Activated T-helper 1 cell treated with anti-CD3 and anti-CD28 coated beads, Interleukin-12 subunit alpha, Interleukin-12 subunit beta, Interleukin-2, Interleukin-4 antibody, amounts not matched to agents 30 ng/mL and 10 ng/mL and 1 ng/mL, durations not matched to agents 14 hours and 24 hours and 36 hours (primary cell): ENCODE measurements at regions not wholly inside any gene's neighbourhood (a gene's known extent, or its start where the extent isn't known, plus 50 kb on each side); places are given as distances from the start of the nearest gene placed in this dataset.

ENCODE experiments used
- DNase-seq: peaks from one replicate; pipeline ENCODE4 v3.0.0; 2021; ENCODE audit warnings: low spot score
- H3K27ac Mint-ChIP-seq: one replicate; pipeline ENCODE4 v1.8.0; 2021; ENCODE audit warnings: mild to moderate bottlenecking, mixed read lengths
- H3K27me3 Mint-ChIP-seq: one replicate; pipeline ENCODE4 v1.8.0; 2022; ENCODE audit warnings: mild to moderate bottlenecking, moderate library complexity, mixed read lengths; ENCODE audit not compliant: insufficient read depth
- H3K36me3 Mint-ChIP-seq: one replicate; pipeline ENCODE4 v1.8.0; 2021; ENCODE audit warnings: low read depth, mixed read lengths
- H3K4me1 Mint-ChIP-seq: one replicate; pipeline ENCODE4 v1.8.0; 2021; ENCODE audit warnings: low read depth, mixed read lengths
- H3K4me3 Mint-ChIP-seq: one replicate; pipeline ENCODE4 v1.8.0; 2021; ENCODE audit warnings: mild to moderate bottlenecking, moderate library complexity, mixed read lengths
- H3K9me3 Mint-ChIP-seq: one replicate; pipeline ENCODE4 v1.8.0; 2021; ENCODE audit warnings: mixed read lengths
- intact Hi-C: fragments of 100-400 bp; cut with micrococcal nuclease; formaldehyde crosslinking; loops from one replicate; pipeline ENCODE4 v1.15.1; 2024

DNA sequence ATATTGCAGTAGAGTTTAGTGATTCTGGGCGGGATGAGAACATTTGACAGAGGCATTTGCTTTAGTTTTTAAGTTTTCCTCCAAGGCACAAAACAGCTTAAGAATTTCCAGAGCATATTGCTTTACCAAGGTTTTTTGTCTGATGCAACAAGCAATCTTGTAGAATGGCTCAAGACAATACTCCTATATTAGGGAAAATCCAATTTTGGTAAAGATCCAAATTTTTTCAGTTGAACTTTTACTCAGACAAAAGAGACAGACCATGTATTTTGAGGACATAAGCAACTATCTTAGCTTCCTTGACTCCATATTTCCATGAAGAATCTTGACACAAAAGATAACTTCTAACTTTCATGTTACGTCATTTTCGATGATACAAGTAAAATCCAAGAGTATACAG is 92.3 kb upstream of the NANOS1 start:
- Mint-ChIP-seq H3K4me1 (peaks cover 4% of the 10 kb centered on the region), H3K4me3 (no peak overlapping the region), H3K36me3 (peaks cover 3% of the 10 kb centered on the region), H3K27me3 (peaks cover 40% of the 10 kb centered on the region), H3K9me3 (peaks cover 10% of the 10 kb centered on the region), H3K27ac (no peak overlapping the region)
- no peak for DNase-seq
- intact Hi-C loops, result no loop called here

DNA sequence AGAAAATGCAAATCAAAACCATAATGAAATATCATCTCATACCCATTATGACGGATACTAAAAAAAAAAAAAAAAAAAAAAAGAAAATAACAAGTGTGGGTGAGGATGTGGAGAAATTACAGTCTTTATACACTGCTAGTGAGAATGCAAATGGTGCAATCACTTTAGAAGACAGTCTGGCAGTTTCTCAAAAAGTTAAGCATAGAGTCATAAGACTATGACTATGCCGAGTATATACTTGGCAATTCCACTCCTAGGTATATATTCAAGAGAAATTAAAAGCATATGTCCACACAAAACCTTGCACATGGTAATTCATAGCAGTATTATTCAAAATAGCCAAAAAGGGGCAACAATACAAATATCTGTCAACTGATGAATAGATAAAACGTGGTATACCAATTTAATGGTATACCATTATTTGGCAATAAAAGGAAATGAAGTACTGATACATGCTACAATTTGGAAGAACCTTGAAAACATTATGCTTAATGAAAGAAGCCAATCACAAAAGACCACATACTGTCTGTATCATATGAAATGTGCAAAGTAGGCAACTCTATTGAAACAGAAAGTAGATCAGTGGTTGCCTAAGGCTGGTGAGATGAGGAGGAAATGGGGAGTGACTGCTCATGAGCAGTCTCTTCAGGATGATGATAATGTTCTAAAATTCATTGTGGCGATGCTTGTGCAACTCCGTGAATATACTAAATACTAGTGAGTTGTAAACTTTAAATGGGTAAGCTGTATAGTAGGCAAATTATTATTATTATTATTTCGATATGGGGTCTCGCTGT is 90.1 kb upstream of the NANOS1 start:
- Mint-ChIP-seq H3K9me3 (no peaks in the 10 kb centered on the region), H3K27ac (no peak overlapping the region)

DNA sequence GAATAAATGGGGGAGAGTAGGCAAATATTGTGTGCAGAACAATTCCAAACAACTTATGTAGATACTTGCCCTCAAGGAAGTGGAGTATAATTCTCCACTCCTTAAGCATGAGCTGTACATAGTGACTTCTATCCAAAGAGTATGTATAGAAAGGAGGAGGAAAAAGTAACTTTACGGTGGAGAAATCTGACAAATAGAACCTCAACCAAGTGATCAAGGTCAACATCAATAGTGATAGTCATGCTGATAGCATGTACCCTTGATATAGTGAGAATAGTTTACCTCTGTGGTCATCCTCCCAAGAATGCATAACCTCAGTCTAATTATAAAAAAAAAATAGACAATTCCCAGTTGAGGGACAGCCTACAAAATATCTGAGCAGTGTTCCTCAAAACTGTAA is 89.1 kb upstream of the NANOS1 start:
- Mint-ChIP-seq H3K4me1 (peaks cover 4% of the 10 kb centered on the region), H3K36me3 (no peaks in the 10 kb centered on the region), H3K27me3 (peaks cover 23% of the 10 kb centered on the region), H3K4me3 (no peak overlapping the region), H3K9me3 (no peaks in the 10 kb centered on the region), H3K27ac (no peak overlapping the region)
- DNase-seq, result no peak
- intact Hi-C loops, result no loop called here

More for the DNA sequence above, 90.1 kb upstream of the NANOS1 start:
- intact Hi-C loops, result no loop called here
- no peak for DNase-seq
- H3K4me3 Mint-ChIP-seq, result no peak overlapping the region
- peaks cover 4% of the 10 kb centered on the region for H3K4me1 Mint-ChIP-seq
- no peaks in the 10 kb centered on the region for H3K36me3 Mint-ChIP-seq
- peaks cover 32% of the 10 kb centered on the region for H3K27me3 Mint-ChIP-seq

DNA sequence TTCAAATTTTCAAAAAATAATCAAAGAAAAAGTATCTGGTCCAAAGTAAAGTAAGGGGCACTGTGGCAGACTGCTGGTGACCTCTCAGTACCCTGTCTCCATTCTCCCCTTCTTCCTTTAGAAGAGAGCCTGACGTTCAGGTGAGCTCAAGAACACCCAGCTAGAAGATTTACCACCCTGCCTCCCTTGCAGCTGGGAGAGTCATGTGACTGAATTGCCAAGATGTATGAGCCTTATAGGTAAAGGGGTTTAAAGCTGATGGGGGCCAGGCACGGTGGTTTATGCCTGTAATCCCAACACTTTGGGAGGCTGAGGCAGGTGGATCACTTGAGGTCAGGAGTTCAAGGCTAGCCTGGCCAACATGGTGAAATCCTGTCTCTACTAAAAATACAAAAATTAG is 86.3 kb upstream of the NANOS1 start:
- Mint-ChIP-seq H3K4me1 (peaks cover 4% of the 10 kb centered on the region), H3K27me3 (peaks cover 11% of the 10 kb centered on the region)
- intact Hi-C loops, result no loop called here

DNA sequence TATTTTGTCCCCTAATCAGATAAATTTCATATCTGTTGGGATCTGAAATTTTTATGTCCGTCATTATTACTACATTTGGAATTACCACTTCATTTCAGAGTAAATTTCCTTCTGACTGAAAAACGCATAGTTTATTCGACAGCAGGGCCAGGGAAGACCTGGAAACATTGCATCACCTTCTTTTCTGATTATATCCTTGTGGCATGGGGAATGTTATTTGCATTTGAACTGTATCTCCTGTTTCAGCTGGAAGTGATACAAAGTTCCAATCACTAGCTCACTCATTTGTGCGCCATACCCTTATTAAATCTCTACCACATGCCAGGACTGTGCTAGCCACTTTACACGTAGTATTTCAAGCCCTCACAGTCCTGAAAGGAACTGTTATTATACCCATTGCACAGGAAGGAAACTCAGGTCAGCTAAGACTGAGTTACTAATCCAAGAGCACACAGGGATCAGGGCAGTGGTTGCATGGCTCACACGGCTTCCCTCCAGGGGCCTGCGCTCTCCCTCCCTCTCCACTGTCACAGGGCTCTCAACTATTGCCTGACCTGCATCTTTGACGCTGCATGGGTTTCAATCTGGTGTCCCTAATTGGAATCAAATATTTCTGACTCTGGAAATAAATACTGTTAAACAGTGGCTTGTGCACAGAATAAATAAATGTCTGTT is 84.4 kb upstream of the NANOS1 start:
- H3K27ac Mint-ChIP-seq, result no peak overlapping the region
- peaks cover 15% of the 10 kb centered on the region for H3K27me3 Mint-ChIP-seq
- intact Hi-C loops, result no loop called here
- no peak overlapping the region for H3K4me3 Mint-ChIP-seq
- no peaks in the 10 kb centered on the region for H3K4me1 Mint-ChIP-seq
- no peak for DNase-seq
- no peaks in the 10 kb centered on the region for H3K9me3 Mint-ChIP-seq
- no peaks in the 10 kb centered on the region for H3K36me3 Mint-ChIP-seq

More for the DNA sequence above, 86.3 kb upstream of the NANOS1 start:
- no peak for DNase-seq
- Mint-ChIP-seq H3K9me3 (no peaks in the 10 kb centered on the region), H3K4me3 (no peak overlapping the region), H3K27ac (no peak overlapping the region), H3K36me3 (no peaks in the 10 kb centered on the region)

DNA sequence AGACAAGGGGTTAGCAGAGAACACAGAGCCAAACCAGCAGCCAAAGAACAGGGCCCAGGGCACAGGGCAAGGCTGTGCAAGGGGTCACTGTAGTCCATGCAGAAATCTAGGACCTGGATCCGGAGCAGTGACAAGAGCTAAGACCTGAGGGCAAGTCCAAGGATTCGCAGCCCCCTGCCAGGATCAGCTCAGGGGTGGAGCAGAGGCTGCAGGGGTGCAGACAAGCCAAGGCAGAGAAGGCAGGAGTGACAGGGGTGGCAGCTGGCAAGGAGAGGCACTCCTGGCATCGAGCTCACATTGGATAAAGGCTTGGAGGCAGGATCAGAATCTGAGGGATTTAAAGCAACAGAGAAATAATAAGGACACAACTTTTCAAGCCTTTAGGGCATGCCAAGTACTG is 80.7 kb upstream of the NANOS1 start:
- no peaks in the 10 kb centered on the region for H3K36me3 Mint-ChIP-seq

DNA sequence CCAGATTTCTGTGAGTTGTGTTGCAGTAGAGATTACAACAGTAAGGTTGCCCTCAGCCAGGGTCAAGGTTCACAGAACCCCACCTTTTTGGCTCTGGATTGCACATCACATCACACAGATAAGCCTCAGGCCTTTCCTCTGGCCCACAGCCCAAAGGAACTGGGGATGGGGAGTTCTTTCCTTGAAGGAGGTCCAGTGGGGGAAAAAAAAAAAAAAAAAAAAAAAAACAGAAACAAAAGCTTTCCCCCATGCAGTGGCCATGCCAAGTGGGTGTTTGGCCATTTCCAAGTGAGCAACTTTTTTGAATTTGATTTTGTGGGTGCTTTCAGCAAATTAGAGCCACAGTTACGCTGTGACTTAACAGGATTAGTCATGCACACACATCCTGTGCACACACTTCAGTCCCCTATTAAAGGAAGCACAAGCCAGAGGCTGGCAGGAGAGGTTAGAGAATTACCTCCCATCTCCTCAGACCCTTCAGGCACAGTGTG is 79.3 kb upstream of the NANOS1 start:
- Mint-ChIP-seq H3K27ac (no peak overlapping the region), H3K4me1 (no peaks in the 10 kb centered on the region), H3K4me3 (no peak overlapping the region), H3K36me3 (no peaks in the 10 kb centered on the region), H3K9me3 (no peaks in the 10 kb centered on the region), H3K27me3 (peaks cover 23% of the 10 kb centered on the region)
- no peak for DNase-seq
- intact Hi-C loops, result no loop called here

More for the DNA sequence above, 80.7 kb upstream of the NANOS1 start:
- H3K27ac Mint-ChIP-seq, result no peak overlapping the region
- H3K4me1 Mint-ChIP-seq, result no peaks in the 10 kb centered on the region
- no peak for DNase-seq
- intact Hi-C loops, result no loop called here
- H3K9me3 Mint-ChIP-seq, result no peaks in the 10 kb centered on the region
- H3K27me3 Mint-ChIP-seq, result peaks cover 16% of the 10 kb centered on the region
- H3K4me3 Mint-ChIP-seq, result no peak overlapping the region

DNA sequence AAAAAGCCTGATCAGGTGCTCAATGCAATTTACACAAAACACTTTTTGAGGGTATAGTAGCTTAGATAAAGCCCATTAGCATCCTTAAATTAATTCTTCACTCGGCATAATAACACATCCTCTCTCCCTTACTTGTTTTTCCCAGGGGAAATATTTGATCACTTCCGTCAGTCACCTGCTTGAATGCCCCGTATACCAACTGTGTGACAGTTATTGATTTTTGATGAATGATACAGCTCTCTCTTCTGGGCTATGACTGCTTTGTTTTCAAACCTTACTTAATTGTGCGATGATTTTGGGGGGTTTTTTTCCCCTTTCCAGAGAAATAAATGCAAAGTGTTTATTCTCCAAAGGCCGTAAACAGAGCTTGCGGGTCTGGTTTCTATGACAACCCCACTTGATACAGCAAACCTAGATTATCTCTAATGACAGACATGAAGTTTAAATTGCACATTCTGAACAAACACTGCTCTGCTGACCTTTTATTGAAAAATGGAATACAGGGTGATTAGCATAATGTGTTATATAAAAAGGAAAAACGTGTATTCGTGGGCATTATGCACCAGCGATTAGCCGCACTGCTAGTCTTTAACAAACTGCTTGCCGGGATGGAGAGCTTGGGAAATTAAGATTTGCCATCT is 78.4 kb upstream of the NANOS1 start:
- H3K27me3 Mint-ChIP-seq, result peaks cover 19% of the 10 kb centered on the region
- H3K4me3 Mint-ChIP-seq, result no peak overlapping the region
- H3K27ac Mint-ChIP-seq, result no peak overlapping the region
- DNase-seq, result no peak
- H3K9me3 Mint-ChIP-seq, result no peaks in the 10 kb centered on the region
- H3K4me1 Mint-ChIP-seq, result no peaks in the 10 kb centered on the region
- no peaks in the 10 kb centered on the region for H3K36me3 Mint-ChIP-seq
- intact Hi-C loops, result no loop called here

DNA sequence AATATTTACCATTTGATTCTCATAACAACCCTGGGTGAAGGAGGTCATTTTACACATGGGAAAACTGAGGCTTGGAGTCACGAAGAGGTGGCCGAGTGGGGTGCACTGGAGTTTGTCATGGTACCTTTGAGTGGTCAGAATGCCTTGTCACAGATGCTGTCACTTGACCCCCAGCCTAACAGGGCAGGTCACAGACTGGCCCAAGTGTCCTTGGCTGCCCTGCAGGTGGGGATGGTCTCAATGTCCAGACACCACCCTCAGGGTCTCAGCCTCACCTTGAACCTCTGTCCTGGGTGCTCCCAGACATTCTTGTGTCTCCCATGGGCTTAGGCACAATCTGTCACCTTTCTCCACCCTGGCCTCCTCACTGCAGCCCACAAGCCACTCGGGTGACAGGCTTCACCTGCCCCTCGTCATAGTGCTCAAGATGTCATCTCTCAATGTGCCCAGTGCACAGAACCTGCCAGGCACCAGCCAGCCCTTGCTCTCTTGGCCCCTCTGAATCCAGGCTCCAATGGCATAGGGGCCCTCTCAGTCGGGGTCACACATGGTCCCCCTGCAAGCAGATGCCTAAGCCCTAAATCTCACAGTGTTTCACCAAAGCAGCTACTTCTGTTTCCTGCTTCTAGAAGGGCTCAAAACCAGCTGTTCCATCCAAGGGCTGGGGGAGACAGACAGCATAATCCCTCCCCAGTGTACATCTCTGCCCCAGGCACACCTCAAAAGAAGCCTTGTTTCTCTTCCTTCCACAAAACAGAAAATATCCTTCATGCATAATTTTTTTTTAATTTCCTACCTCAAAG is 76.8 kb upstream of the NANOS1 start:
- DNase-seq, result no peak
- no peaks in the 10 kb centered on the region for H3K36me3 Mint-ChIP-seq
- intact Hi-C loops, result no loop called here
- H3K4me1 Mint-ChIP-seq, result no peaks in the 10 kb centered on the region
- H3K27ac Mint-ChIP-seq, result no peak overlapping the region
- H3K27me3 Mint-ChIP-seq, result peaks cover 19% of the 10 kb centered on the region
- H3K9me3 Mint-ChIP-seq, result no peaks in the 10 kb centered on the region
- H3K4me3 Mint-ChIP-seq, result no peak overlapping the region

DNA sequence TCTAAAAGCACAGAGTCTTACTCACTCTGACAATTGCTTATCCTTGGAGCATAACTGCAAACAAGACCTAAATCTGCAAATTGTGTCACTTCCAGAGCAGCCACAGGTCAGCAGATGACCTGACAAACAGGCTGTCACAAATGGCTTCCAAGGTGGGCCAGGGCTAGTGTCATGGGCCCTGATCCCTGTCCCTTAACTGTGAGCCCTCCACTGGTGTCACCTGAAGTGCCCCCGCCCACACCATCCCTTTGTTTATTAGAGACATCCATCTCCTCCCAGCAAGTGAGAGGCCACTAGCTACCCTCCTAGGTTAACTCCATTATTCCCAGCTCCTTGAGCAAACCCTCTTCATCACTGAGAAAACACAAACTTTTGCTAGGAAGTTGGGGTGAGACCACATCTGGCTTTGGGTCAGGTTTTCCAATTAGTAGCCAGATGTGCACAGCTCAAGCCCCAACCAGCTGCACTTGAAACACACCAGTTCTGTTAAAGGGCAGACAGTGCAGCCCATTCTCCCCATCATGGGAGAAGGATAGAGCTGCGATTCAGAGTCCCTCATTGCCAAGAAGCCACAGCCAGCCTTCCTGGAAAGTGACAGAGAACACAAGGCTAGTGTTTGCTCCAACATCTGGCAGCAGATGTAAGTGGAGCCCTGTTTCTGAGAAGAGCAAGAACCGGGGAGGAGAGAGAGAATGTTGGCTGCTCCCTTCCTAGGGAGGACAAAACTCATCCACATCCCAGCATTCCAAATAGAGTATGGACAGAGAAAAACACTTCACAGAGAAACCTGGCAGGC is 75.7 kb upstream of the NANOS1 start:
- Mint-ChIP-seq H3K36me3 (no peaks in the 10 kb centered on the region), H3K4me1 (no peaks in the 10 kb centered on the region)

DNA sequence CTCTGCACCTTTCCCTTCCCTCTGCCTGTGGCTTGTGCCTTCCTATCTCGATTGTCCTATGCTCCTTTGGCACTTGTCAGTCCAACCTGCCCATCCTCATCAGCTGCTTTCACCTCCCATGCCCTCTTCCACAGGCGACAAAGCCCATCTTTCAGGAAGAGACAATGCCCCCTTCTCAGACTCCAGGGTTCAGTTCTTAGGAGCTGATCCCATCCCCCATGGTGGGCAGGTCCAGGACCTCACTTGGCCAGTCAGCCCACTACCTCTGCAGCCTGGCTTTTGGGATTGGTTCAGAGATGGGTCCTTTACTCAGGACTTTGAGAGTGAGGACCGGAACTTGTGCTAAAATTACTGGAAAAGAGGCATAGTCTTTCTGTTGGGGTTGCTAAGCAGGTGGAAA is 74.0 kb upstream of the NANOS1 start:
- H3K27me3 Mint-ChIP-seq, result peaks cover 12% of the 10 kb centered on the region
- no peaks in the 10 kb centered on the region for H3K36me3 Mint-ChIP-seq
- no peak for DNase-seq
- no peak overlapping the region for H3K27ac Mint-ChIP-seq
- intact Hi-C loops, result no loop called here
- no peaks in the 10 kb centered on the region for H3K9me3 Mint-ChIP-seq
- H3K4me3 Mint-ChIP-seq, result no peak overlapping the region
- peaks cover 5% of the 10 kb centered on the region for H3K4me1 Mint-ChIP-seq

More for the DNA sequence above, 75.7 kb upstream of the NANOS1 start:
- Mint-ChIP-seq H3K9me3 (no peaks in the 10 kb centered on the region), H3K27ac (no peak overlapping the region), H3K4me3 (no peak overlapping the region), H3K27me3 (peaks cover 17% of the 10 kb centered on the region)
- DNase-seq, result no peak
- intact Hi-C loops, result no loop called here
